ENCODE measurements at regions not wholly inside any gene's neighbourhood (a gene's known extent, or its start where the extent isn't known, plus 50 kb on each side); places are given as distances from the start of the nearest gene placed in this dataset.

- no peak for DNase-seq (ENCODE audit: low spot score)
- H3K27ac ChIP-seq = no peak overlapping the region
- no peaks in the 10 kb centered on the region for H3K36me3 ChIP-seq
- WGBS = 35% methylated on average over 1 of the region's 1 CpG
- H3K9me3 ChIP-seq = no peaks in the 10 kb centered on the region
- H3K4me3 ChIP-seq = no peak overlapping the region
- TF ChIP-seq POLR2AphosphoS5 (IDR thresholded peaks at IDR 0.05) (no peak), CTCF (IDR thresholded peaks at IDR 0.05) (no peak), POLR2A (IDR thresholded peaks at IDR 0.05) (no peak)
- H3K4me1 ChIP-seq (replicated peaks) = no peaks in the 10 kb centered on the region
- intact Hi-C loops (cut with DNase I) = no loop called here
- H3K27me3 ChIP-seq (replicated peaks; ENCODE audit: insufficient read depth) = no peaks in the 10 kb centered on the region
These were observed 295.0 kb upstream of the PITX2 start for GRCh38 chr4:110917835-110918234.

DNA sequence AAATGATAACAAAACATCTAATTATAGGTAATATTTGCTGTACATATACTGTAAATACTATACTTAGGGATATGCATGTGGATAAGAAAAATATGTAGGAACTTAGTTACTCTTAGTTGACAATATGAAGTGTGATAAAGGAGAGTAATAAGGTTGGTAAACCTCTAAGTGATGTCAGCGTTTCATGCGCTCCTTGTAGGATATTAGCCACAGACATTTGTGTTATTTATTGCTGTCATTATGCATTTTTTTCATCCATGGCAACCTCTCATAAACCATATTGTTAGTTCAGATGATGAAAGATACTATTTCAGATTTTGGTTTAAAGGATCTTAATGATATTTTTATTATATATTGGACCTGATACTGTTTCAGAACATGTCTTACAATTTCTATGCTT is 298.1 kb upstream of the PITX2 start:
- 77% methylated on average over 2 of the region's 2 CpGs for whole genome bisulfite sequencing
- H3K27ac ChIP-seq = no peak overlapping the region
- no peaks in the 10 kb centered on the region for H3K9me3 ChIP-seq
- H3K36me3 ChIP-seq = no peaks in the 10 kb centered on the region
- TF ChIP-seq POLR2A (IDR thresholded peaks at IDR 0.05) = no peak
- no peak for TF ChIP-seq CTCF (IDR thresholded peaks at IDR 0.05)
- no peak for TF ChIP-seq POLR2AphosphoS5 (IDR thresholded peaks at IDR 0.05)
- no peak overlapping the region for H3K4me3 ChIP-seq
- H3K27me3 ChIP-seq (replicated peaks; ENCODE audit: insufficient read depth) = no peaks in the 10 kb centered on the region
- no peak for DNase-seq (ENCODE audit: low spot score)
- intact Hi-C loops (cut with DNase I) = no loop called here
- H3K4me1 ChIP-seq (replicated peaks) = no peaks in the 10 kb centered on the region

DNA sequence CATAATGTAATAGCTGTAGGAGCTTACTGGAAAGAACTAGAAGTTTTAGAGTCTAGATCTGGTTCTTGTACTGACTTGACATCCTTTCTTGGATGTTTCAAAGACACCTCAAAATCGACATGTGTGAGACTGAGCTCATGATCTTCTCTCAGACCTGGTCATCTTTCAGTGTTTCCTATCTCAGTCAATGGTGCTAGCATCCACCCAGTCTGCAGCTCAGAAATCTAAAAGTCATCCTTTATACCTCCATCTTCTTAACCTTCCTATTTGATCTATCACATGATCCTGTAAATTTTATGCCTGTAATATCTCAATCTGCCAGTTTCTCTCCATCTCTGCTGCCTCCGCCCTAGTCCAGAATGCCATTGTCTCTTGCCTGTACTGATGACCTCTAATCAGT is 301.9 kb upstream of the PITX2 start:
- no peak for TF ChIP-seq CTCF (IDR thresholded peaks at IDR 0.05)
- TF ChIP-seq POLR2AphosphoS5 (IDR thresholded peaks at IDR 0.05) = no peak
- TF ChIP-seq POLR2A (IDR thresholded peaks at IDR 0.05) = no peak
- intact Hi-C loops (cut with DNase I) = no loop called here
- WGBS = 80% methylated on average over 2 of the region's 2 CpGs
- Histone ChIP-seq H3K4me3 (no peak overlapping the region), H3K27me3 (replicated peaks; ENCODE audit: insufficient read depth) (no peaks in the 10 kb centered on the region), H3K27ac (no peak overlapping the region), H3K9me3 (no peaks in the 10 kb centered on the region), H3K36me3 (no peaks in the 10 kb centered on the region), H3K4me1 (replicated peaks) (no peaks in the 10 kb centered on the region)
- DNase-seq (ENCODE audit: low spot score) = no peak

- intact Hi-C loops (cut with DNase I) = no loop called here
- DNase-seq (ENCODE audit: low spot score) = no peak
- WGBS = 13% methylated on average over 3 of the region's 3 CpGs
- no peak overlapping the region for H3K27ac ChIP-seq
- no peak for TF ChIP-seq POLR2AphosphoS5 (IDR thresholded peaks at IDR 0.05)
- TF ChIP-seq POLR2A (IDR thresholded peaks at IDR 0.05) = no peak
- no peak for TF ChIP-seq CTCF (IDR thresholded peaks at IDR 0.05)
- H3K9me3 ChIP-seq = no peaks in the 10 kb centered on the region
- no peaks in the 10 kb centered on the region for H3K27me3 ChIP-seq (replicated peaks; ENCODE audit: insufficient read depth)
- H3K4me1 ChIP-seq (replicated peaks) = no peaks in the 10 kb centered on the region
- no peak overlapping the region for H3K4me3 ChIP-seq
- no peaks in the 10 kb centered on the region for H3K36me3 ChIP-seq
These were observed 304.0 kb upstream of the PITX2 start for GRCh38 chr4:110926841-110927400.

DNA sequence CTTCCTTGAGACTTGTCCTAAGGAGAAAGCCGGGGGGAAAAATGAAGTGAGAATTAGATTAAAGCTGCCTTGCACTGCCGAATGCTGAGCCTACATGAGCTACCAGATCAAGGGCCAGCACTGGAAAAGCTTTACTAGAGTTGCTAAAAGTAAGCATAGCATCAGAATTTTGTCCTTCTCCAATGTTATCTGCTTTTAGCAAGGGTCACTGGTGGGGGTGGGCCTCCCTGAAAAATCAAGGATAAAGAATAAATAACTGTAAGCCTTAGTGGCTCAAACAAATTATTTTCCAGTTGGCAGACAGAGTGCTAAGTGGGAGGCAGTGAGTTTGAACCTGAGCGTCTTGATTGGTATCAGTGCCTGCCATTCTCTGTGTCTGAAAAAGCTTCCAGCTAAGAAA is 310.5 kb upstream of the PITX2 start:
- no peak for DNase-seq (ENCODE audit: low spot score)
- 79% methylated on average over 3 of the region's 3 CpGs for WGBS
- no peak for TF ChIP-seq CTCF (IDR thresholded peaks at IDR 0.05)
- TF ChIP-seq POLR2A (IDR thresholded peaks at IDR 0.05) = no peak
- TF ChIP-seq POLR2AphosphoS5 (IDR thresholded peaks at IDR 0.05) = no peak
- intact Hi-C loops (cut with DNase I) = no loop called here
- Histone ChIP-seq H3K9me3 (no peaks in the 10 kb centered on the region), H3K4me1 (replicated peaks) (no peaks in the 10 kb centered on the region), H3K36me3 (no peaks in the 10 kb centered on the region), H3K27ac (no peak overlapping the region), H3K27me3 (replicated peaks; ENCODE audit: insufficient read depth) (no peaks in the 10 kb centered on the region), H3K4me3 (no peak overlapping the region)
